GM23338 (cell line): ENCODE measurements at regions not wholly inside any gene's neighbourhood (a gene's known extent, or its start where the extent isn't known, plus 50 kb on each side); places are given as distances from the start of the nearest gene placed in this dataset.

Source experiments
- CREB1 ChIP-seq: fragments of 250-450 bp; sonication (Bioruptor Pico); IDR thresholded peaks from 2 replicates; pipeline ENCODE4 v1.5.0; 2020; ENCODE audit warnings: low read depth, mild to moderate bottlenecking, moderate library complexity
- CTCF ChIP-seq, 2 experiments: fragments of 200-600 bp in 1 of 2; sonication (generic) in 1 of 2; conservative IDR thresholded peaks; 2 replicates each; pipeline versions ENCODE4 v1.5.1 to v1.6.1; 2016 to 2017; ENCODE audit warnings: antibody characterized with exemption in 2 of 2, low read depth in 2 of 2, mild to moderate bottlenecking in 2 of 2, moderate library complexity in 1 of 2
- EZH2 ChIP-seq: fragments of 200-600 bp; sonication (generic); IDR thresholded peaks from one replicate; pipeline ENCODE4 v1.8.0; 2017; ENCODE audit warnings: antibody characterized with exemption, mild to moderate bottlenecking, low read depth; ENCODE audit not compliant: unreplicated experiment
- NANOG ChIP-seq: IDR thresholded peaks from 2 replicates; pipeline ENCODE4 v1.6.1; 2016; ENCODE audit warnings: antibody characterized with exemption, borderline replicate concordance
- POLR2AphosphoS5 ChIP-seq: IDR thresholded peaks from 2 replicates; pipeline ENCODE4 v1.6.1; 2016; ENCODE audit warnings: antibody characterized with exemption, low read depth
- REST ChIP-seq: IDR thresholded peaks from one replicate; pipeline ENCODE4 v1.6.1; 2018; ENCODE audit warnings: antibody characterized with exemption; ENCODE audit not compliant: unreplicated experiment
- STAT1 ChIP-seq: IDR thresholded peaks from one replicate; pipeline ENCODE4 v1.6.1; 2016; ENCODE audit warnings: antibody characterized with exemption; ENCODE audit not compliant: unreplicated experiment
- ZNF114 ChIP-seq: fragments of 250-450 bp; sonication (Bioruptor Pico); IDR thresholded peaks from 2 replicates; pipeline ENCODE4 v1.5.0; 2020; ENCODE audit warnings: mild to moderate bottlenecking, moderate library complexity

GRCh38 chr9:116084497-116084896, 69.1 kb upstream of the PAPPA start:
- TF ChIP-seq CTCF (conservative IDR thresholded peaks at IDR 0.05; ENCODE audit: low read depth in 2 of 2): no peak
- TF ChIP-seq POLR2AphosphoS5: no peak
- TF ChIP-seq CREB1 (CRISPR knock-in tag): no peak
- TF ChIP-seq STAT1: no peak
- TF ChIP-seq REST: no peak
- TF ChIP-seq EZH2: no peak
- no peak for TF ChIP-seq NANOG
- no peak for TF ChIP-seq ZNF114 (CRISPR knock-in tag)
